ENCODE measurements at regions not wholly inside any gene's neighbourhood (a gene's known extent, or its start where the extent isn't known, plus 50 kb on each side); places are given as distances from the start of the nearest gene placed in this dataset.

- DNase-seq (ENCODE audit: low read depth), result peak; percentile 84
- no peak overlapping the region for H3K4me3 ChIP-seq (ENCODE audit: control insufficient read depth, low read depth, low read length)
- TF ChIP-seq, protein P1, sequence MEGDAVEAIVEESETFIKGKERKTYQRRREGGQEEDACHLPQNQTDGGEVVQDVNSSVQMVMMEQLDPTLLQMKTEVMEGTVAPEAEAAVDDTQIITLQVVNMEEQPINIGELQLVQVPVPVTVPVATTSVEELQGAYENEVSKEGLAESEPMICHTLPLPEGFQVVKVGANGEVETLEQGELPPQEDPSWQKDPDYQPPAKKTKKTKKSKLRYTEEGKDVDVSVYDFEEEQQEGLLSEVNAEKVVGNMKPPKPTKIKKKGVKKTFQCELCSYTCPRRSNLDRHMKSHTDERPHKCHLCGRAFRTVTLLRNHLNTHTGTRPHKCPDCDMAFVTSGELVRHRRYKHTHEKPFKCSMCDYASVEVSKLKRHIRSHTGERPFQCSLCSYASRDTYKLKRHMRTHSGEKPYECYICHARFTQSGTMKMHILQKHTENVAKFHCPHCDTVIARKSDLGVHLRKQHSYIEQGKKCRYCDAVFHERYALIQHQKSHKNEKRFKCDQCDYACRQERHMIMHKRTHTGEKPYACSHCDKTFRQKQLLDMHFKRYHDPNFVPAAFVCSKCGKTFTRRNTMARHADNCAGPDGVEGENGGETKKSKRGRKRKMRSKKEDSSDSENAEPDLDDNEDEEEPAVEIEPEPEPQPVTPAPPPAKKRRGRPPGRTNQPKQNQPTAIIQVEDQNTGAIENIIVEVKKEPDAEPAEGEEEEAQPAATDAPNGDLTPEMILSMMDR (conservative IDR thresholded peaks at IDR 0.05; ENCODE audit: control insufficient read depth, insufficient read depth, low read depth, low read length), result no peak
Observed at GRCh38 chr20:4555188-4555890, 130.9 kb upstream of the PRNP start.

- no peak overlapping the region for H3K4me3 ChIP-seq (ENCODE audit: control insufficient read depth, low read depth, low read length)
- TF ChIP-seq, protein P1 (conservative IDR thresholded peaks at IDR 0.05; ENCODE audit: control insufficient read depth, insufficient read depth, low read depth, low read length), result no peak
- DNase-seq (ENCODE audit: low read depth), result no peak
Observed at GRCh38 chr20:4554346-4554745, 131.9 kb upstream of the PRNP start.

DNA sequence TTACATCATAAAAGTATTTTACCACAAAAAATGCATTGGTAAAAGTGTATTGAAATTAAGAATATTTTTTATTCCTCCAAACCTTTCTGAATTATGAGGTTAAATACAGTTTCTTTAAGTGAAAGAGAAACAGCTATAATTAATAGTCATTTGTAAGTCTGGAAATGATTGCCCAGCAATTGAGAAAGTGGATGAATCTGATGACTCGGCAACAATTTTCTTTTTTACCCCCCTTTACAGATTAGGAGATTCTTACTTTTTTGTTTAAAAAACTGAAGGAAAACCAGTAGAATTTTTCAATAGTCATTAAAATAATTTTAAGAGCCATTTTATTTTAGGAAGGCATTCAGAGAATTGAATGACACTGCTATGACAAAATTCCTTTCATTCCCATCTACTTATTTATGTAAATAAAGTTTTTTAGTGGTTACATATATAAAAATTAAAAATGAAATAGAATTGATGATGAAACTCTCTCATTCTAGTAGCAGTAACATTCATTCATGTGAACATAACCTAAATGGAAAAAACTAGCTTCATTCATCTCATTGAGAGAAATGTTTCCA, 134.1 kb upstream of the PRNP start:
- TF ChIP-seq, protein P1 (conservative IDR thresholded peaks at IDR 0.05; ENCODE audit: control insufficient read depth, insufficient read depth, low read depth, low read length), result no peak
- no peak for DNase-seq (ENCODE audit: low read depth)

GRCh38 chr20:4550740-4551139, 135.5 kb upstream of the PRNP start:
- no peak overlapping the region for H3K4me3 ChIP-seq (ENCODE audit: control insufficient read depth, low read depth, low read length)
- TF ChIP-seq, protein P1 (conservative IDR thresholded peaks at IDR 0.05; ENCODE audit: control insufficient read depth, insufficient read depth, low read depth, low read length), result no peak
- DNase-seq (ENCODE audit: low read depth), result peak; percentile 44

More for the DNA sequence above, 134.1 kb upstream of the PRNP start:
- H3K4me3 ChIP-seq (ENCODE audit: control insufficient read depth, low read depth, low read length), result no peak overlapping the region

DNA sequence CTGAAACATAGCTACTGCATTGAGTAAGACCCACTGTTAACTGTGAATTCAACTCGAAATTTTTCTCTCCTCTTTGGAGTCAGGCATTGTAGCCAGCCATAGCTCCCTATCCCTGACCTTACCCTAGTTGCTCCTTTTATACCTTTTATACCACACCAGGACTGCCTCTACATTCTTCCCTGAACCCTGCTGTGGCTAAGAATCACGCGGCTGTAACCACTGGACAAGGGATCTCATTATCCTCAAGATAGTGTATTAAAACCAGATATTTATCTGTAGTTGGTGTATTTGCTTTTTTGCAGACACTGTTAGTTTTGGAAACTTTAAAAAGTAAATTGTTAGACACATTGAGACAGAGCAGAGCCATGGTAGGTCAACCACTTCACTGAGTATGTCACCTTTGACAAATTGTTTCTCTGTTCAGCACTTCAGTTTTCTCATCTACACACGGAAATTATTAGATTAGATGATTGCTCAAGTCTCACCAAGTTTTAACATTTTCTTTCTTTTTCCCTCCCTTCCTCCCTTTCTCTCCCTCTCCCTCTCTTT, 136.5 kb upstream of the PRNP start:
- peak; percentile 41 for DNase-seq (ENCODE audit: low read depth)
- no peak overlapping the region for H3K4me3 ChIP-seq (ENCODE audit: control insufficient read depth, low read depth, low read length)
- TF ChIP-seq, protein P1 (conservative IDR thresholded peaks at IDR 0.05; ENCODE audit: control insufficient read depth, insufficient read depth, low read depth, low read length), result no peak

- TF ChIP-seq, protein P1 (conservative IDR thresholded peaks at IDR 0.05; ENCODE audit: control insufficient read depth, insufficient read depth, low read depth, low read length), result no peak
- no peak overlapping the region for H3K4me3 ChIP-seq (ENCODE audit: control insufficient read depth, low read depth, low read length)
- DNase-seq (ENCODE audit: low read depth), result no peak
Observed at GRCh38 chr20:4548552-4548951, 137.7 kb upstream of the PRNP start.
